ENCODE measurements at regions not wholly inside any gene's neighbourhood (a gene's known extent, or its start where the extent isn't known, plus 50 kb on each side); places are given as distances from the start of the nearest gene placed in this dataset.
"Not testable (repeated sequence)": the region's sequence is repeated elsewhere in the genome, so short reads cannot be mapped to it uniquely, and the experiment has no call there.

DNA sequence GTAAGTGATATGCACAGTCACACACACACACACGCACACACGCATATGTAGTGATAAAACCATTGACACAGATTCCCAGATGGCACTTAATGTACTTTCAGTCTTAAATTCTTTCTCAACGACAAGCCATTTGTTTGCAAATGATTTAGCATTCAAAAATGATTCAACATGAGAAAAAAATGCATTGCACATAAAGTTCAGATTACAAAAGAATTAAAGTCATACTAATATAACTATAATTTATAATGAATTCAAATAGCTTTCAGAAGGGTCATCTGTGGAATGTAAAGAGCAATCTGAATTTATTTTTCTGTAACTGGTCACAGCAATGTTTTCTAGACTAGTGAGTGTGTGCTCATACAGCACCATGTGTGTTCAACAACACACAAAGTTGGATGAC is 521.6 kb upstream of the ZNF337 start:
- DNase-seq (no peak), ATAC-seq (no peak)
- Histone ChIP-seq H3K4me3 (no peak overlapping the region), H3K27ac (no peak overlapping the region), H3K9me3 (no peaks in the 10 kb centered on the region), H3K36me3 (no peaks in the 10 kb centered on the region), H3K4me1 (no peaks in the 10 kb centered on the region), H3K27me3 (no peaks in the 10 kb centered on the region)
- TF ChIP-seq, protein P1, sequence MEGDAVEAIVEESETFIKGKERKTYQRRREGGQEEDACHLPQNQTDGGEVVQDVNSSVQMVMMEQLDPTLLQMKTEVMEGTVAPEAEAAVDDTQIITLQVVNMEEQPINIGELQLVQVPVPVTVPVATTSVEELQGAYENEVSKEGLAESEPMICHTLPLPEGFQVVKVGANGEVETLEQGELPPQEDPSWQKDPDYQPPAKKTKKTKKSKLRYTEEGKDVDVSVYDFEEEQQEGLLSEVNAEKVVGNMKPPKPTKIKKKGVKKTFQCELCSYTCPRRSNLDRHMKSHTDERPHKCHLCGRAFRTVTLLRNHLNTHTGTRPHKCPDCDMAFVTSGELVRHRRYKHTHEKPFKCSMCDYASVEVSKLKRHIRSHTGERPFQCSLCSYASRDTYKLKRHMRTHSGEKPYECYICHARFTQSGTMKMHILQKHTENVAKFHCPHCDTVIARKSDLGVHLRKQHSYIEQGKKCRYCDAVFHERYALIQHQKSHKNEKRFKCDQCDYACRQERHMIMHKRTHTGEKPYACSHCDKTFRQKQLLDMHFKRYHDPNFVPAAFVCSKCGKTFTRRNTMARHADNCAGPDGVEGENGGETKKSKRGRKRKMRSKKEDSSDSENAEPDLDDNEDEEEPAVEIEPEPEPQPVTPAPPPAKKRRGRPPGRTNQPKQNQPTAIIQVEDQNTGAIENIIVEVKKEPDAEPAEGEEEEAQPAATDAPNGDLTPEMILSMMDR (IDR thresholded peaks at IDR 0.05), result no peak
- intact Hi-C loops (cut with DNase I), result no loop called here

DNA sequence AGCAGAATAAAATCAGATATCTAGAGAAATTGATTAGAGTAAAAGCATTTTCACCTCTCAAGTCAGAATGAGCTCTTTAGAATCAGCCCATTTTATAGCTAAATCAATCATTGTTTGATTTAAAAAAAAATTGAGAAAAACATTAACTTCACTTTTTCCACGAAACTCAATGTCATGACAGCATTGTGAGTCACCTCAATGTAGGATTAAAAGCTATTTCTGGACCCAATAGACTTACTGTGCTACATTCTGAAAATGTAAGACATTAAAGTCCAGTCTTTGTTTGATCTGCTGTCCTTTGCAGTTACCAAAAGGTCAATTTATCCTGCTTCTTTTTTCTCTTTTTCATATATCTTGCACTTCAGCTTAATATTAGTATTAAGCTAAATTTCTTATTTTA is 519.4 kb upstream of the ZNF337 start:
- no peak for ATAC-seq

DNA sequence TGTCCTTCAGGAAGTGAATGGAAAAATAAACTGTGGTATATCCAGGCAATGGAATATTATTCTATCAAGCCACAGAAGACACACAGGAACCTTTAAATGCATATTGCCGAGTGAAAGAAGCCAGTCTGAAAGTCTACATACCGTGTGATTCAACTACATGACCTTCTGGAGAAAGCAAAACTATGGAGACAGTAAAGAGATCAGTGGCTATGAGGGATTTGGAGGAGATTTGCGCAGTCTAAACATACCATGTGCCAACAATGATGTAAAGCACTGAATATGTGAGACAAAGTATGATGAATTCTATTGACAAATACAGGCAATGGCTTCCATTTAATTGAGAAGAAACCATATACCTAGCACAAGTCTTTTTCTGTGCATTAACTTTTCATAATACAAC is 518.3 kb upstream of the ZNF337 start:
- intact Hi-C loops (cut with DNase I), result no loop called here
- no peak for ATAC-seq
- H3K9me3 ChIP-seq, result no peaks in the 10 kb centered on the region
- no peak overlapping the region for H3K4me3 ChIP-seq
- H3K27ac ChIP-seq, result no peak overlapping the region
- no peak for DNase-seq
- TF ChIP-seq, protein P1 (IDR thresholded peaks at IDR 0.05), result no peak
- H3K27me3 ChIP-seq, result peaks cover 0 to 3% of the 10 kb centered on the region in 2 donors
- H3K36me3 ChIP-seq, result no peaks in the 10 kb centered on the region
- no peaks in the 10 kb centered on the region for H3K4me1 ChIP-seq

More for the DNA sequence above, 519.4 kb upstream of the ZNF337 start:
- DNase-seq, result no peak
- TF ChIP-seq, protein P1 (IDR thresholded peaks at IDR 0.05), result no peak
- Histone ChIP-seq H3K27me3 (no peaks in the 10 kb centered on the region), H3K4me1 (no peaks in the 10 kb centered on the region), H3K36me3 (no peaks in the 10 kb centered on the region), H3K9me3 (no peaks in the 10 kb centered on the region), H3K27ac (no peak overlapping the region), H3K4me3 (no peak overlapping the region)
- intact Hi-C loops (cut with DNase I), result no loop called here

DNA sequence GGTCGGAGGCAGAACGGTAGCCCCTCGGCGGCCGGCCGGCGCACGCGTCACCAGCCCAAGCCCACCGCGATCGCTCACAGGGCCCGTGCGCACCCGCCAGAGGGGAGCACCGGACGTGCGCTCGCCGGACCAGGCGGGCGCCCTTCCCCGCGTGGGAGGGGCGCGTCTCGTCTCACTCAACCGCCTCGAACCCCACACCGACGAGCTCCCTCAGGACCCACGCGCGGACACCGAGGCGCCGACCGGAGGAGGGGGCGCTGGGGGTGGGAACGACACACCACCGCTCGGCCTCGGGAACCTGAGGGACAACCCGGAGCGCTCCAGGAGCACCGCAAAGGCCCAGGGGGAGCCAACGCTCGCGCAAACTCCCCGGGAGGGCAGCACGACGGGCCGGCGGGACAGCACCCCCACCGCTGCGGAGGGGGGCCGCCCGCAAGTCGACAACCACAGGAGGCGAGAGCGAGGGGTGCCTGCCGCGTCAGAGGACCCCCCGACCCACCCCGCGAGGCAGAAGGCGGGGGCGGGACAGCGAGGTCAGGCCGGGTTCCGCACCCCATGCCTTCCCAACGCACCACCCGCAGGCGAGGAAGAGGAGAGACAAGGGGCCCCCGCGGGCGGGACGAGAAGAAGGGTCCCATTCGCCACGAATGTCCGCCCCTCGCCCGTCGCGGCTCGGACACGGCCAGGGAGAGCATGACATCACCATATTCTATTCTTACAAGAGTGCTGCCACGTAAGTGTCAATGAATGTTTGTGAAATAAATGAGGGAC is 512.7 kb upstream of the ZNF337 start:
- DNase-seq (peak in 3 of 4 donors; percentile 32 to 80 (median 76)), ATAC-seq (peak; percentile 28)
- H3K27ac ChIP-seq, result peak overlapping the region; percentile 63 to 67
- H3K4me3 ChIP-seq, result peak overlapping the region; percentile 36 to 39
- H3K27me3 ChIP-seq, result peaks cover 35 to 44% of the 10 kb centered on the region in 2 donors
- no peaks in the 10 kb centered on the region for H3K9me3 ChIP-seq
- H3K36me3 ChIP-seq, result no peaks in the 10 kb centered on the region
- TF ChIP-seq, protein P1 (IDR thresholded peaks at IDR 0.05), result no peak
- H3K4me1 ChIP-seq, result no peaks in the 10 kb centered on the region
- intact Hi-C loops (cut with DNase I), result no loop called here

DNA sequence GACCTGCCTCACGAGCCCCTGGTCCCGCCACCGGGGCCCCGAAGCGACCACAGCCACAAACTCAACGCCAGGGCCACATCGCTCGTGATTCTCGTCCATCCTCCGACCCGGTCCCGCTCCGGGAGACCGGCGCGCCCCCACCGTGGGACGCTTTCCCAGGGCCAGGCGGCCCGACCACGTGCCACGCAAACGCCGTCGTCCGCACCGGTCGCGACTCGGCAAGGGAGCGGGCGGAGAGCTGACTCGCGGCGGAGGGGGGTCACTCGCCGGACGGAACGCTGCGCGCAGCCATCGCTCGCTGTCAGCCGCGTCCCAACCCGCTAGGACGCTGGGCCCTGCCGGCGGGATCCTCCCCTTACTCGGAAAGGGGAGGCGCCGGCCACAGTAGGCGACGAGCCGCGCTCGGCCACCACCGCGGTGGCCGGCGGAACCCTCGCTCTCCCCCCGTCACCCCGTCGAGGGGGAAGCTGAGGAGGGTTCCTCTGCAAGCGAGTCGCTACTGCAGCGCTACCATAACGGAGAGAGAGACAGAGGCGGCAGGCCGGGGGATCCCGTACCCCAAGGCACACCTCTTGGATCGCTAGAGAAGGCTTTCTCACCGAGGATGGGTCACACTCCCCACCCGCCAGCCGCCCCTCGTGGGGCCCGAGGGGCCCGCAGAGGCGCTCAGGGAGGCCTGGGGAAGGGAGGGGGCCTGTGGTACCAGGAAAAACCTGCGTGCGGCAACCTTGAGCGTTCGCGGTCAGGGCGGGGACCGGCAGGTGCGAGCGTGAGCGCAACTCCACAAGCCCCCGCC is 511.8 kb upstream of the ZNF337 start:
- ATAC-seq (peak; percentile 89), DNase-seq (peak in 3 of 4 donors; percentile 40 to 83 (median 51))
- Histone ChIP-seq H3K4me1 (no peaks in the 10 kb centered on the region), H3K27me3 (peaks cover 35 to 44% of the 10 kb centered on the region in 2 donors), H3K36me3 (no peaks in the 10 kb centered on the region), H3K9me3 (no peaks in the 10 kb centered on the region), H3K27ac (peak overlapping the region; percentile 63 to 67), H3K4me3 (peak overlapping the region; percentile 36 to 39)
- intact Hi-C loops (cut with DNase I), result no loop called here
- TF ChIP-seq, protein P1 (IDR thresholded peaks at IDR 0.05), result no peak

DNA sequence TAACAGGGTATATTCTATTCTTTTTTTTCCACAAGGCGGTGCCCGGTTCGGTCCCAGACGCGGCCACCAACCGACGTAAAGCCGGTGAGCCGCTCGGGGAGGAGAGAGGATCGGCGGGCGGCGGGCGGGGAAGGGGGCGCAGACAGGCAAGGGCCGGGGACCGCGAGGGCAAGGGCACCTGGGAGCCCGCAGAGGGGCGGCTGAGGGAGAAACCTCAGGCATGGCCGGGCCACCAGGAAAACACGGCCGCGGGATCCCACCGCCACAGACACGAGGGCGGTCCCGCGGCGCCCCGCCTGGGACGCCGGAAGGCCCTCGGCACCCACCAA is 511.3 kb upstream of the ZNF337 start:
- ATAC-seq, result peak; percentile 14
- intact Hi-C loops (cut with DNase I); H3K9me3 ChIP-seq; H3K36me3 ChIP-seq; H3K4me1 ChIP-seq: not testable (repeated sequence)
- Histone ChIP-seq H3K27ac (peak overlapping the region; percentile 63 to 67), H3K27me3 (peaks cover 35 to 44% of the 10 kb centered on the region in 2 donors), H3K4me3 (peak overlapping the region; percentile 36 to 39)
- DNase-seq, result peak in 2 of 4 donors; percentile 29 to 81
